LHCN-M2 (cell line): ENCODE measurements at regions not wholly inside any gene's neighbourhood (a gene's known extent, or its start where the extent isn't known, plus 50 kb on each side); places are given as distances from the start of the nearest gene placed in this dataset.
A peak's percentile ranks its signal among the peaks of the same experiment; 100 is the strongest.

Experiments
- DNase-seq: peaks from one replicate; pipeline ENCODE4 v3.0.0-alpha.2; 2012; ENCODE audit warnings: low read depth

DNA sequence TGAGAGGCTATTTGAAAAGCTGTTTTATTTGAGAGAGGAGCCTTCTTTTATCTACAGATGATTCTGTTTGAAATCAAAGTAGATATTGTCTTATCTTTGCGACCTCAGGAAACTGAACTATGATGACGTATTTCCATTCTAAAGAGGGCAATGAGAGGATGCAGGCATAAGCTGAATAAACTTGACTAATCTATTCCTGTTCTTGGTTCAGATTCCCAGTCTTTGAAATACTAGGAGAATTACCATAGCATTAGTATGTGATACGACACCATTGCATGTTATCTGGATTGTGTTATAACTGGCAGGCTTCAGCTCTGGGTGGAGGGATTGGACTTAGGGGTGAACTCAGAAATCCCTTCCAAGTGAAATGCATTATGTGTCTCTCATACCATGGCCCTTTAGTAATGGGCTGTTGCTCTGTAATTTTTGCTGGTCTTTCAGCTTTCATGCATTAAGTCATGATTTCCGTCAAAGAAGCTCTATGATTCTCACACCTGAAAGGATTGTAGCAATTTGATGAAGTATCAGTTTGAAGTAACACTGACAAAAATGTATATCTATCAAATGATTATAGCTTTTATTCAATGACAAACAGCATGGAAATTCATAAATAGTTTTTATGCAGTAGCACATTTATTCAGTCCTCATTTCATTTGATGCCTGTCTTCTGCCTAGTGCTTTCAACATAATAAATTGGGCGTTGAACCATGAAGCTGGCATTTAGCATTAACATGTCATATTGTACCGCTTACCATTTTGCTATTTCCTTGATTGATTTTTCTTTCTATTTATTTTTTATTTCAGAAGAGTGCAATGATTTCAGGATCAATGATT is 138.4 kb upstream of the SPACA1 start:
- DNase-seq, result no peak

DNA sequence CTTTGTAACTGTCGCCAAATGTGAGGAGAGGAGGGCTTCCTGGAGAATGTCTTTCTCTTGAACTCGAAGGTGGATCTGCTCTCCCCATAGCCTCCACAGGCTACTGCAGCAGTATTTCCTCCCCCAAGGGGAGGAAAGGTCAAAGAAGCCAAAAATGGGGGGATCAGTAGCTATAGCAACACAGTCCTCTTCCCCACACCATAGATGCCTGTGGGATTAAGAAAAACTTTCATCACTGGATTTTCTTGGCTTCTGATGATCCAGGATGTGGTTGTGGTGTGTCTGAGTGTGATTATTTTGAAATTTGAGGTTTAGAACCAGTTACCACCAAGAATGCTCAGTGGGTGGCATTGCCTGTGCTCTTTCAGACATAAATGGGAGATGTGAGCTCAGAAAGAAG is 140.1 kb upstream of the SPACA1 start:
- DNase-seq, result peak; percentile 92

DNA sequence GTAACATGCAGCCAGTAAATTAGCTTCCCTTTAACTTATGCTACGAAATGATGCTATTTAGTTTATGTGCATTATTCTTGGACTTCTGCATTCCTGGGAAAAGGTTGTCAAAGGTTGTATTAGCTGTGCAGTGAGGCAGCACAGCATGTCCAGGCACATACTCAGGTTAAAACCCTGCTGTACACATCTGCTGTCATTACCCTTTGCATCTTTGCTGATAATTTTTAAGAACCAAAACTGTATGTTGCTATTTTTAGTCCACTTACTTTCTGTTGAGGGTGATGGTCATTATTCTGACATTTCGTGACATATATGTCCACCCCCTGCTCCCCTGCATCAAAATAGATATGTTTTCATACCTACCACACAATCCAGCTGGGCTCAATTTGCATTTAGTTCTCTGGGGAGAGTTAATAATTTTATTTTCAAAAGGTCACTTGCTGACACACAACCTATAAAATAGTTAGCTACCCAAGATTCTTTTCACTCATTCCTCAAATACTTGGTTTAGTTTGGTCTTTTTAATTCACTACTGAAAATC is 142.5 kb upstream of the SPACA1 start:
- no peak for DNase-seq

DNA sequence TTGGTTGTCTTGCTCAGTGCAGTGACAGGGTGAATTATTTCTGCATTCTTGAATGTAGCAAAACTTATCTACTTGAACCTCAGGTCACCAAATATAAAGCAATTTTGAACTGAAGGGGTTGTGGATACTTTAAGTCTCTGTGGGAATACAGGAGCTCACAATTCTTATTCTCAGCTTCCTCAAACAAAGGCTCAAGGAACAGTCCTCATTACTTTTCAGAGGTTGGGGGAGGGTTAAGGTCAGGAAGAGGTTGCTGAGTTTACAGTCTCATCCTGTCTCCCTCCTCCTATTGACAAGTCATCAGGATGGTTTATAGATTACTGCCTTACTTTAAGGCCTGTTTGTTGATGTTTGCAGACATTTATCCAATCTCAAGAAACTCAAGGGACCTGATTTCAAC is 143.6 kb upstream of the SPACA1 start:
- DNase-seq, result no peak

DNA sequence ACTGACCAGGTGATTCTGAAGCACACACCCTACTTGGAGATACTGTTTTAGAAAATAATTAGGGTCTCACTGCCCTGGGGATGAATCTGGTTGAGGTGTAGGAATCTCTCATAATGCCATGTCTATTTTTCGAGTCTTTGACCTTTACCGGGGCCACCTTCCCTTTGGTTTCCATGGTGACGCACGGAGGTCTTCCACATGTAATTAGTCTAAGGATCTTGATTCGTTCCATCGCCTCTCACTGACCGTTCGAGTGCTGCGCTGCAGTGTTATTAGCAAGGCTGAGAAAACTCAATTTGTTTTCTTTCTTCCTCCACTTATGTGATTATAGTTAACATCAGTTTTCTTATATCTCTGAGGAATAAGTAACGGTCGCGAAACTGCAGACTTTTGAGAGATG is 144.3 kb upstream of the SPACA1 start:
- no peak for DNase-seq

DNA sequence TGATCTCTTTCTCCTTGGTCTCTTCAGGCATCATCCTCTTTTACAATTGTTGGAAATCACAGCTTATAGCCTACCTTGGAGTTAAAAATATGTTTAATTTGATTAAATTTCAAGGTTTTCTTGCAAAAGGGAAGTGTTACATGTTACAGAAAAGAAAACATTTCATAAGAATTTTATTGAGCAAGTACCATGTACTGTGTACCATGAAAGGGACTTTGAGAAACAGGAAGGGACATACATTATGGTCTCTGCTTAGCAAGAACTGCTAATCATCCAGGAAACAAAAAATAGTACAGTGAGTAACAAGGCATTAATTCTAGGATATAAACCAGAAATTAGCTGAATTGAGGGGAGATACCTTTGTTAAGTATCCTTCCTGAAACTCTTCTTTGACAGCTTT is 145.3 kb upstream of the SPACA1 start:
- DNase-seq, result no peak

DNA sequence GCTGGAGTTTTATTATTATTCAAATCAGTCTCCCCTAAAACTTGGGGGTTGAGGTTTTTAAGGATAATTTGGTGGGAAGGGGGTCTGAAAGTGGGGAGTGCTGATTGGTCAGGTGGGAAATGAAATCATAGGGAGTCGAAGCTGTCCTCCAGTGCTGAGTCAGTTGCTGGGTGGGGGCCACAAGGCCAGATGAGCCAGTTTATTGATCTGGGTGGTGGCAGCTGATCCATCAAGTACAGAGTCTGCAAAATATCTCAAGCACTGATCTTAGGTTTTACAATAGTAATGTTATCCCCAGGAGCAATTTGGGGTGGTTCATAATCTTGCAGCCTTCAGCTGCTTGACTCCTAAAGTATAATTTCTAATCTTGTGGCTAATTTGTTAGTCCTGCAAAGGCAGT is 146.0 kb upstream of the SPACA1 start:
- no peak for DNase-seq

DNA sequence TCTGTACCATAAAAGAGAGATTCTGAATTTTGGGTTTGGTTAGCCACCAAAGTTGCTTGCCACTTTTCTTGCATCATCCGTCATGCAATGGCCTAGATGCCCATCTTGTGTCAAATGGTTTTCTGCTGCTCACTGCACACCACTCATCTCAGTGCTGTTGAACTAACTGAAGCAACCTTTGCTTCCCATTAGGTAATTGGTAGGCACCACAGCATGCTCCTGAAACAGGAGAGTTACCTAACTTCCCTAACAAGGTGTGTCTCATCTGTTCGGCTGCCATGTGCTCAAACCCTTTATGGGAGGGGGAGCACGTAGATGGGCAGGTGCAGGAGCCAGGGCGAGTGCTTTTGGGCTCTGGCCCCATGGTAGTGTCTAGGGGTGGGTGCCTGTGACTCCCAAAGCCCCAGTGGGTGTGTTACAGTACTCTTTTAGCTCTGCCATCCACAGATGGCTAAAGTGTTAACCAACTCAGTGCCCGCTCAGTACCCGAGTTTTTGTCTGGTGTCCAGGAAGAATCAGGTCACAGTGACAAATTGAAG is 147.4 kb upstream of the SPACA1 start:
- DNase-seq, result no peak

DNA sequence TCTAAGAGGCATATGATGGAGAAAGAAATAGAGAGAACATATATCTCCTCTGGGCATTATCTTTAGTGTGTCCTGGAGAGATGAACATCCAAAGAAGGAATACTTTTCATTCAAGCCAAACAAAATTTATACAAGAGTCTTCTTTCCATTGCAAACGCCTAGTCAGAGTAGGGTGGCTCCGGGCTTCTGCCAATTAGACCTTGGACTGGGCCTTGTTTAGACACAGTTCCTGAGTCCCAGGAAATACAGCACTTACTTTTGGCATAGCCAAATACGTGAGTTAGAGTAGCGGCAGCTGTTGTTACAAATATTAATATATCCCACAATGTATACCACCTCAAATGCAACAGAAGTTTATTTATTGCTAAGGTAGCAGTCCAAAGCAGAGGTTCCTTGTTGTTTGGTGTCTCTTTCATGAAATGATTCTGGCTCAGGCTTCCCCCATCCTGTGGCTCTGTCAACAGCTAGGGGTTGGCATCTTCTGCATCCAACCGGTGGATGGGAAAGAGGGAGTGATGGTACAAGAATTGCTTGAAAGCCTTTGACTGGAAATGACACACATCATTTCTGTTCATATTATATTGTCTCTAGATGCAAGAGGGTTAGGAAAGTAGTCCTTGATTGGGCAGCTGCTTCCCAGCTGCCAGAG is 148.0 kb upstream of the SPACA1 start:
- no peak for DNase-seq

DNA sequence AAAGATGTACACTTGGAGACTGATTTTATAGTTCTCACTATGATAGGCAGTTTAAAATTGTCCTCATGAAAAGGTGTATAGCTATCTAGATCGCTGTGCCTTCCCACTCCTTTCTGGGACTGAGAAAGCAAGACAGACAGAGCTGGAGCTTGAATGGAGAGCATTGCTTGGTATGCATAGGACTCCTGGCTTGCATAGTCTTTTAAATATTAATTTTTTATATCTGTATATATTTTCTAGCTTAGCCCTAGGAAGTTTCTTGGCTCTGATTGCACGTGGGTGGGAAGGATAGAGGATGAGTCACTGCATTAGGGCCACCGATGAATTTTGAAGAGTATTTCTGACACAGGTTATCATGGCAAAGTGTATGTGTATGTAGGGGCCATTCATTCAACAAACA is 150.0 kb upstream of the SPACA1 start:
- no peak for DNase-seq

DNA sequence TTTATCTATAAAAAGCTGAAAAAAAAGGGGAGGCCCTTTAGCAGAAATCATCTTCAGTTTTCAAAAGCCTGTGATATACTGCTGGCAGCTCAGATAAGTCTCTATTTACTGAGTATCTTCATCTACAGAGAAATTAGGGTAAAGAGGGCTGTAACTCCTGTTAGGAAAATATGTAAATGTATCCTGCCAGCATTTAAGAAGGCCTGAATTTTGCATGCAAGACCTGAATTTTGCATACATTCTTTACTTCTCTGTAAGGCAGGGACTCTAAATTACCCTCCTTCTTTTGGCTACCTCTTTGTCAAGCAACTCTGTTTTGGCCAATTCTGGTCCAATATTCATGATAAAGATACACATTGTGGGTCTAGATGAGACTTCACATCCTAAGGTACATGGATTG is 150.6 kb upstream of the SPACA1 start:
- no peak for DNase-seq

DNA sequence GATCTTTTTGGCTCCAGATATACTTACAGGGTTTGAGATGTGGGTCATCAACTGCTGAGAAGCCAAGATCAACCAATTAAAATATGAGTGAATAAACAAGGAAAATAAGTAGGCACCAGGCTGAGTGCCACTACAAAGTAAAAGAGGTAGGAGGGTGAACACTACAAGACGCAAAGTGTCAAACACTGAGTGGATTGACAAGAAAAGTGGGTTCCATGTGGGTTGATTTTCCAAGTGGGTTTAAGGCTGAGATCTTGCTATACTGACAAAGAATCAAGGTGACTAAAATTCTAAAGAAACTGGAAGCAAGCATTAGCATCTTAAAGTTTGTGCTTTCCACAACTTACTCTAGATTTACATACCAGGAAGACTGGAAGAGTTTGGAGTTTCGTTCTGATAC is 160.4 kb upstream of the SPACA1 start:
- no peak for DNase-seq

DNA sequence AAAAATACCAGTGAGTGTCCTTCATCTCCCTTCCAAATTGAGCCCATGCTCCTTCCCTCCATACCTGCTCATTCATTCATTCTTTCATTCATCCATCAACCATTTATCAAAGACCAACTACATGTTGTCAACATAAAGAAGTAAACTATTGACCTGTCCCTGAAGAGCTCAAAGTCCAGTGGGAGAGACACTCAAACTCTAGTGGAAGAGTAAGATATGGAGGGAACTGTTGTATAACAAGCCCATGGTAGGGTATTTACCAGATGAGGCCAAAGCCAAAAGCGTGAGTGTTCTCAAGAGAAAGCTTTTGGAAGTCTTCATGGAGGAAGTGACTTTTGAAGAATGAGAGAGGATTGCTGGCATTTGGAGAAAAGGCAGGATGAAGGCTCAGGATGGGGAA is 163.4 kb upstream of the SPACA1 start:
- no peak for DNase-seq

DNA sequence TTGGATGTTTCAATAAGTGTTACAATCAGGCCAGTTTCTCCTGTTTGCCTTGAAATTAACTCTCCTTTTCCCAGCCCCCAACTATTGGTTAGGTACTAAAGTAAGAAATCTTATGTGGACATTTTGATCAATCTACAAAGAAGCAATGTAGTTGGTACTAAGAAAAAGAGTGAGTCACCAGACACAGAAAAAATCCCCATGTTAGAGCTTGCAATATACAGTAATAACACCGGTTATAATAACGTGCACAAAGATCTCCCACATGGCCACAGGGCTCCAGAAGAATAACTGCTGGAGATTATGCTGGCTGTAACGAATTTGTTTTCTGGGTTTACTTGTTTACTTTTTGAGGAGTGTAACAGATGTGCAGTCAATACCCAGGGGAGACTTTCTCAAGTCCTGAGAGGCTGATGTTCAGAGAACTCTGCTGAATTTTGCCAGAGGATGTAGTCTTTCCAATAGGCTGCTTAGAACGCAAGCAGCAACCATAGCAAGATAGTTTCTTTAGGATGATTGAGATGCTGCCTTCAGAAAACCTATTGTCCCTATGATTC is 166.2 kb upstream of the SPACA1 start:
- DNase-seq, result peak; percentile 8

DNA sequence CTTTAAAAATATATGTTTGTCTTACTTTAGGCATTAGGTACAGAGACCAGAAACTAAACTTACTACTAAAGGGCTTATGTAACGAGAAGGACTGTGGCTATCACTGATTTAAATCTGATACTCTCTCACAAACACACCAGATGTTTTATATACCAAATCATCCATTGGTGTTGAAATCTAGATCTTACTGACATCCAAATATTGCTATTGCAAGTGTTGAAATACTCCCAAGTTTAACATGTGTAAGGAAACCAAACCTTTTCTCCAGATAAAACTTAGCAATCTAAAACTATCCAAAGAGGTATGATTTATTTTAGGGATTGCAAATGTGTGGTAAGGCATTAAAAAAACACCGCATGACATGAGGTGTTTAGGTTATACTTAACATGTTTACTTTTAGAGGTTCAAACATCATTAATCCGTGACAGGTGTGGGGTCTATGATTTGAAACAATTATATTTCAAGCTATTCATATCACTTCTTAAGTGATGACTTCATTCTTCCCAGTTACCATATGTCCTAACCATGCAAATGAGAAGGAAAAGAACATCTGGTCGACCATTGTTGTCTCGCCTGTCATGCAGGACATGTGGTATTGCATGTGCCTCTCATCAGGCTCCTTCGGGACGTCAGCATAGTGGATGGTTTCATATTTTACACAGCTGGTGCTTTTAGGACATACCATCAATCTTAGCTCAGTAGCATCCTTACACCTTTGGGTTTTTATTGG is 168.3 kb upstream of the SPACA1 start:
- DNase-seq, result peak; percentile 40

DNA sequence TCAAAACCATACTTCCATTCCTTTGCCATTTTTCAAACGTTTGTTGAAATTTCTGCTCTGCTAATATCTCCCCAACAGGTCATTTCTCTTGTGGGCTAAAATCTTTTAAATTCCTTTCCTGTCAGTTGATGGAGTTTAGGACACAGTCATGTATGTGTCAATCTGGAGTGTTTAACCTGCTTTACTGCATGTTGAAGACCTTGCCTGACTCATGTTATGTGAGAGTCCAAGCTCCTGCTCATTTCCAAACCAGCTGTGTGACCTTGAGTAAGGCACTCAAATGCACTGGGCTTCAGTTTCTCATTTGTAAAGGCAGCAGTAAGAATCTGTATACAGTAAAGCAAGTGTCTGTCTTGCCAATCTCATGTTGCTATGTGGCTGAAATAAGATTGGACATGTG is 171.9 kb upstream of the SPACA1 start:
- DNase-seq, result no peak

DNA sequence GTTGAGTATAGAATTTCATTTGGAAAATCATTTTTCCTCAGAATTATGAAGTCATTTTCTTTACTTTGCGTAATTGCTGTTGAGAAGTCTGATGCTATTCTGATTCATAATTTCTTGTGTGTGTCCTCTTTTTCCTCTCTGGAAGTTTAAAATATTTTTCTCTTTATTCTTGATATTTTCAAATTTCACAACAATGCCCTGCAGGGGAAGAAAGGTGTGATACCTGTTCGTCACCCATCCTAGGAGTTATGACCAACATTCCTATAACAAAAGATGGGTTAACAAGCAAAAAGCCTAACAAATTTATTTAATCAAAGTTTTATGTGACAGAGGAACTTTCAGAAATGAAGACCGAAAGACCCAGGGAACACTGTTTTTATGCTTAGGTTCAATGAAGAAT is 171.5 kb upstream of the AKIRIN2 start:
- no peak for DNase-seq

DNA sequence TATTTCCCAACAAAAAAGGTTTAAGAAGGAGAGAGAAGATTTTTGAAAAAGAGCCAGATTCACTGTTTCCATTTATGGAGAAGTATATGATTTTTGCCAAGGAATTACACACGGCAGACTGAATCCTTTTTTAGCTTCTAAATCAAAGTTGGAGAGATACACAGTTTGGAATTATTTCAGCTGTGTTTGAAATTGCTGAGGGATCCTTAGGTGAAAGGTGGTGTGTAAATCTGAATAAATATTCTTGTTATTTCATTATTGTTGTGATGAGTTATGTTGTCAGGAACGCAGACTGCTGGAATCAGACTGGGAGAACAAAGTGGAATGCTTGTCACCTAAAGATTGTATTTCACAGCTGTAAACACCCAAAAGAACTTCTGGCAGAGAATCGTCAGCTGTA is 168.5 kb upstream of the AKIRIN2 start:
- DNase-seq, result peak; percentile 5

DNA sequence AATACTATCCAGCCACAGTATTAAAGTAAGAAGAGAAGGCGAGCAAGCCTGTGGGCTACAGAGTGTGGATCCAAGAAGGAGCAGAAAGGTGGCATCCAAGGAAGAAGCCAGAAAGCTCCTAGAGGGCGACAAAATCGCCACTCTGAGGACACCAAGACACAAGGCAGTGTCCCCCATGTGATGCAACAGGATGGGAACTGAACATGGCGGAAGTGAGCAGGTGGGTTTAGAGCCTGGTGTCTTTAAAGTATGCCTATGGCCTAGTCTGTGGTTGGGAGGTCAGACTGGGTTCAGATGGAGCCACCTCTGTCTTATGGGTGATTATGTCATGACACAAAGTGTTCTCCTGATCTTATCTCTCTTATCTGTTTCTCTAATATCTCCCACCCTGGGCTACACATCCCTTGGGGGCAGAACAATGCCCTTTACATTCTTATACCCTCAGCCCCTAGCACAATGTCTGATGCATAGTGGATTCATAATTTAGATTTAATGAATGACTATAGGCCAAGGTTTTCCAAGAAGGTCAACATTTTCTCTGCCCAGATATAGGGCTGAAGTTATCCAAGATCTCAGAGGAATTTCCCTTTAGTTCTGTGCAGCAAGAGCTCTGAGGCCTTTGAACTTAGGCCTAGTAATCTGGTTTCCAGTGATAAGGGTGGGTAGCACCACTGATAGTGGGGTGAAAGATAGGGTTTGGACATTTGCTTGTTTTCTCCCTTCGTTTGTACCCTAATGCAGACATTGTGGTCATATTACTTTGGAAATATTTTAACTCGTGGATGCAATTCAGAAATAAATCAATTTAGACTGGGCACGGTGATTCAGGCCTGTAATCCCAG is 167.3 kb upstream of the AKIRIN2 start:
- DNase-seq, result no peak

DNA sequence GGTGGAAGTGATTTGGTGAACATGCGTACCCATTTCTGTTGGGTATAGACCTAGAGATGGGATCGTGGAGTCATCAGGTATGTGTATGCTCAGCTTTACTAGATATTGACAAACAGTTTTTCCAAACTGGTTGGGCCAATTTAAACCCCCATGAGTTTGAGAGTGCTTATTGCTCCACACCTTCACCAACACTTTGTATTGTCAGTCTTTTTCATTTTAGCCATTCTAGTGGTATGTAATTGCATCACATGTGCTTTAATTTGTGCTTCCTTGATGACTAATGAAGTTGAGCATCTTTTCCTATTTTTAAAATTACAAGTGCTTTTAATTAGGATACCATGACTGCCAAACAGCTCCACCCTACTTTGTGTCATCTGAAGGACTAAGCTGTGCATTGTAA is 158.9 kb upstream of the AKIRIN2 start:
- no peak for DNase-seq

DNA sequence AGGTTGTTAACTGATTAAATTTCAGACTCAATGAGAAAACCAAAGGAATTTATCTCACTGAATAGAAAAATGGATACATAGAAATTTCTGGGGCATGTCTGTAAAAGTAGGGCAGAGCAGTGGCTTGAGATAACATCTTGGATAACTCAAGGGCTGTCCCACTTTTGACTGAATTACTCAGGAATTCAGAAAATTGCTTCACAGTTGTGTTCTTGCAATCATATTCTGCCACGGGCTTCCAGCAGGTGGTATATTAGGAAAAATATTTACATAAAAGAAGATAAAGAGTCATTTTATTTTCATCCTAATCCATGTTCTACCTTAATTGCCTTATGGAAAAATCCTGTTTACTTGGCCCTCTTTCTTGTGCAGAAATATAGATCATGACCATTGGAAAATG is 156.4 kb upstream of the AKIRIN2 start:
- DNase-seq, result no peak
